Loucy (cell line): ENCODE measurements at regions not wholly inside any gene's neighbourhood (a gene's known extent, or its start where the extent isn't known, plus 50 kb on each side); places are given as distances from the start of the nearest gene placed in this dataset.

Source experiments
- H2AFZ ChIP-seq: fragments of 200-600 bp; sonication (generic); 2 replicates; pipeline ENCODE4 v1.6.0; 2016; ENCODE audit warnings: antibody characterized with exemption, mild to moderate bottlenecking, low read length, moderate library complexity
- H3F3A ChIP-seq: fragments of 200-600 bp; 2 replicates; pipeline ENCODE4 v1.6.0; 2016; ENCODE audit warnings: antibody characterized with exemption, low read depth, mild to moderate bottlenecking
- H3K27me3 ChIP-seq: fragments of 200-600 bp; sonication (generic); 2 replicates; pipeline ENCODE4 v1.6.1; 2014; ENCODE audit warnings: low read length, mild to moderate bottlenecking; ENCODE audit not compliant: insufficient read depth, poor library complexity, severe bottlenecking
- H3K36me3 ChIP-seq: fragments of 200-600 bp; sonication (generic); 2 replicates; pipeline ENCODE4 v1.6.1; 2016; ENCODE audit warnings: low read length; ENCODE audit not compliant: insufficient read depth
- H3K4me1 ChIP-seq: fragments of 200-600 bp; sonication (generic); 2 replicates; pipeline ENCODE4 v1.5.1; 2014; ENCODE audit warnings: low read length, mild to moderate bottlenecking; ENCODE audit not compliant: insufficient read depth, poor library complexity, severe bottlenecking
- H3K4me2 ChIP-seq: fragments of 200-600 bp; sonication (generic); 2 replicates; pipeline ENCODE4 v1.6.0; 2014; ENCODE audit warnings: antibody characterized with exemption, low read length, low read depth, mild to moderate bottlenecking; ENCODE audit not compliant: poor library complexity, severe bottlenecking
- H3K4me3 ChIP-seq: fragments of 200-600 bp; sonication (generic); 2 replicates; pipeline ENCODE4 v1.5.1; 2014; ENCODE audit warnings: low read length, mild to moderate bottlenecking, mixed read lengths; ENCODE audit not compliant: poor library complexity, severe bottlenecking
- H3K79me2 ChIP-seq: fragments of 200-600 bp; sonication (generic); 2 replicates; pipeline ENCODE4 v1.6.1; 2014; ENCODE audit warnings: low read length; ENCODE audit not compliant: insufficient read depth
- H3K9ac ChIP-seq: fragments of 200-600 bp; sonication (generic); 2 replicates; pipeline ENCODE4 v1.6.0; 2014; ENCODE audit warnings: mild to moderate bottlenecking, low read depth, low read length, moderate library complexity; ENCODE audit not compliant: poor library complexity, severe bottlenecking
- H3K9me2 ChIP-seq: fragments of 200-600 bp; sonication (generic); replicated peaks from 2 replicates; pipeline ENCODE4 v1.6.1; 2016; ENCODE audit warnings: low read depth, low read length, mixed read lengths
- H3K9me3 ChIP-seq: fragments of 200-600 bp; sonication (generic); 2 replicates; pipeline ENCODE4 v1.6.1; 2014; ENCODE audit warnings: mild to moderate bottlenecking, antibody characterized with exemption, low read length, low read depth; ENCODE audit not compliant: insufficient read depth
- H4K20me1 ChIP-seq: fragments of 200-600 bp; sonication (generic); 2 replicates; pipeline ENCODE4 v1.6.0; 2014; ENCODE audit warnings: antibody characterized with exemption, low read length, mild to moderate bottlenecking; ENCODE audit not compliant: insufficient read depth, poor library complexity, severe bottlenecking
- EZH2phosphoT487 ChIP-seq: fragments of 200-600 bp; IDR thresholded peaks from 2 replicates; pipeline ENCODE4 v1.6.1; 2018; ENCODE audit warnings: antibody characterized with exemption, mild to moderate bottlenecking, moderate library complexity, borderline replicate concordance
- TF ChIP-seq, protein P1 (sequence below): fragments of 200-600 bp; sonication (generic); conservative IDR thresholded peaks from 2 replicates; pipeline ENCODE4 v1.5.1; 2014; ENCODE audit warnings: mild to moderate bottlenecking, antibody characterized with exemption, low read length

DNA sequence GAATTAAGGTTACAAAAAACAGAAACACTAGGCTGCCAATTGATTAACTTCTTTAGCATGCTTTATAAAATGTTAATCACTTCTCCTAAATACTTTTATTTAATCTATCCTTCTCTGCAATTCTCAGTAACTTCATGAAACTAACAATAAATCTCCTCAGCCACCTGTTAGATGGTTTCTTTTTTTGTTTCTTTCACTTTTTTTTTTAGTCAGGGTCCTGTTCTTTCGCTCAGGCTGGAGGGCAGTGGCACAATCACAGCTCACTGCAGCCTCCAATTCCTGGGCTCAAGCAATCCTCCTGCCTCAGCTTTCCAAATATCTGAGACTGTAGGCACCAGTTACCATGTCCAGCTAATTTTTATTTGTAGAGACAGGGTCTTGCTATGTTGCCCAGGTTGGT is 213.4 kb upstream of the STK17B start:
- no peaks in the 10 kb centered on the region for H3K9me3 ChIP-seq
- no peaks in the 10 kb centered on the region for H3F3A ChIP-seq
- H3K4me2 ChIP-seq: no peak overlapping the region
- H3K36me3 ChIP-seq: no peaks in the 10 kb centered on the region
- H3K27me3 ChIP-seq: no peaks in the 10 kb centered on the region
- H3K9ac ChIP-seq: no peak overlapping the region
- no peak overlapping the region for H2AFZ ChIP-seq
- H3K9me2 ChIP-seq: no peaks in the 10 kb centered on the region
- no peaks in the 10 kb centered on the region for H3K4me1 ChIP-seq
- no peaks in the 10 kb centered on the region for H3K79me2 ChIP-seq
- TF ChIP-seq EZH2phosphoT487: no peak
- TF ChIP-seq, protein P1, sequence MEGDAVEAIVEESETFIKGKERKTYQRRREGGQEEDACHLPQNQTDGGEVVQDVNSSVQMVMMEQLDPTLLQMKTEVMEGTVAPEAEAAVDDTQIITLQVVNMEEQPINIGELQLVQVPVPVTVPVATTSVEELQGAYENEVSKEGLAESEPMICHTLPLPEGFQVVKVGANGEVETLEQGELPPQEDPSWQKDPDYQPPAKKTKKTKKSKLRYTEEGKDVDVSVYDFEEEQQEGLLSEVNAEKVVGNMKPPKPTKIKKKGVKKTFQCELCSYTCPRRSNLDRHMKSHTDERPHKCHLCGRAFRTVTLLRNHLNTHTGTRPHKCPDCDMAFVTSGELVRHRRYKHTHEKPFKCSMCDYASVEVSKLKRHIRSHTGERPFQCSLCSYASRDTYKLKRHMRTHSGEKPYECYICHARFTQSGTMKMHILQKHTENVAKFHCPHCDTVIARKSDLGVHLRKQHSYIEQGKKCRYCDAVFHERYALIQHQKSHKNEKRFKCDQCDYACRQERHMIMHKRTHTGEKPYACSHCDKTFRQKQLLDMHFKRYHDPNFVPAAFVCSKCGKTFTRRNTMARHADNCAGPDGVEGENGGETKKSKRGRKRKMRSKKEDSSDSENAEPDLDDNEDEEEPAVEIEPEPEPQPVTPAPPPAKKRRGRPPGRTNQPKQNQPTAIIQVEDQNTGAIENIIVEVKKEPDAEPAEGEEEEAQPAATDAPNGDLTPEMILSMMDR: no peak
- H4K20me1 ChIP-seq: no peaks in the 10 kb centered on the region
- no peak overlapping the region for H3K4me3 ChIP-seq

DNA sequence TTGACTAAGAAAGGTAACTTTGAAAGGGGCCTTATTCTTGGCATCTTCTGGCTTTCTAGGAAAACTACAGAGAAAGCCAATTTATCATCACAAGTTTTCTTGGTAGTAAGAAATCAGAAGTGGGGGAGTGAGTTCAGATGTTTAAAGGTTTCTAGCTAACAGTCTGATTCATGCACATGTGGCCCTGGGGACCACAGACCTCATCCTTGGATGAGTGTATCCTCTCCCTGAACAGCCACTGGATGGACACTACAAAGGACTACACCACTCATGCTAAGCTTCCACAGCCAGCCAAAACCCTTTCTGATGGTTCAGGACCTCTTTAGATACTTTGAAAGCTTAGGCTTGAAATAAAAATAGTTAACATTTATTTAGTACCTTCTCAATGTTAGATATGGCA is 218.3 kb upstream of the STK17B start:
- Histone ChIP-seq H2AFZ (no peak overlapping the region), H3K27me3 (no peaks in the 10 kb centered on the region), H3K79me2 (no peaks in the 10 kb centered on the region), H3K9me3 (no peaks in the 10 kb centered on the region), H3F3A (no peaks in the 10 kb centered on the region), H3K4me3 (no peak overlapping the region), H3K9me2 (no peaks in the 10 kb centered on the region), H3K36me3 (no peaks in the 10 kb centered on the region), H3K4me2 (no peak overlapping the region), H4K20me1 (no peaks in the 10 kb centered on the region), H3K9ac (no peak overlapping the region), H3K4me1 (no peaks in the 10 kb centered on the region)
- TF ChIP-seq EZH2phosphoT487: no peak
- TF ChIP-seq, protein P1: no peak

DNA sequence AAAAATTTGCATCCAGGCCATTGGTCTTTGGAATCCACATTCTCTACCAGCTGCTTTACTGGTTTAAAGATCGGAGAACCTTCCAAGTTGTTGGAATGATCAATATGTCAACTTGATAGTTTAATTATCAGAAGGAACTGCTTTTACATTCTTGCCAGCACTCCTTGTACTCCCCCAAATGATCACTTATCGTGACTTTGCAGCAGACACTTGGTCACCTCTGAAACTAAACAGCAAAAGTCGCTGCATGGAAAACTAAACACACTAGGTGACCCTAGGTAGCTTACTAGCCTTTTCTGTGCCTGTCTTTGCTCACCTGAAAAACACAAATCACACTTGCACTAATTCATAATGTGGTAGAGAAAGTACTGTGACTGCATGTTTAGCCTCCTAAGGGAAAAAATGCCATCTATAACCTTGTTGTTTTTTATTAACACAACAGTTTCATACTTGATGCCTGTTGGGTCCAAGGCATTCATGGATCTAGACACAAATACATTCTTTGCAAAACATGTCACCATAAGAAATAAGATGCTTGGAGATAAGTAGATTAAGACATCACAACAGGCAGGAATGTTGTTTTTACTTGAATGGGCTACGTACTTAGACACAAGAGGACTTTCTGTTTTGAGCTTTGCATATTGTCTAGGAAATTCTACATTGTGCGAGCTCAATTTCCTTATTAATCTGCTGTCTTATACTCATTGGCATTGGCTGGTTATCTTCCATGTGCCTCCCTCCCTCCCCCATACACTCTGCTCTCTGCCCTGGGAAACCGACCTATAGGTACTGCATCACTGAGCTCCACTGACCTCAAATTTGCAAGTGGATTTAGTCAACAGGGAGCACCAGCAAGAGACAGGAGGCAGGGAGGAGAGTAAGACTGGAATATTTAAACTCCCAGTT is 219.1 kb upstream of the STK17B start:
- no peaks in the 10 kb centered on the region for H3K9me3 ChIP-seq
- TF ChIP-seq EZH2phosphoT487: no peak
- TF ChIP-seq, protein P1: no peak
- H3K79me2 ChIP-seq: no peaks in the 10 kb centered on the region
- H3K9ac ChIP-seq: no peak overlapping the region
- H2AFZ ChIP-seq: no peak overlapping the region
- H4K20me1 ChIP-seq: no peaks in the 10 kb centered on the region
- H3F3A ChIP-seq: no peaks in the 10 kb centered on the region
- H3K4me1 ChIP-seq: no peaks in the 10 kb centered on the region
- no peaks in the 10 kb centered on the region for H3K27me3 ChIP-seq
- no peaks in the 10 kb centered on the region for H3K36me3 ChIP-seq
- H3K4me2 ChIP-seq: no peak overlapping the region
- no peaks in the 10 kb centered on the region for H3K9me2 ChIP-seq
- H3K4me3 ChIP-seq: no peak overlapping the region
